ENCODE measurements at regions not wholly inside any gene's neighbourhood (a gene's known extent, or its start where the extent isn't known, plus 50 kb on each side); places are given as distances from the start of the nearest gene placed in this dataset.

DNA sequence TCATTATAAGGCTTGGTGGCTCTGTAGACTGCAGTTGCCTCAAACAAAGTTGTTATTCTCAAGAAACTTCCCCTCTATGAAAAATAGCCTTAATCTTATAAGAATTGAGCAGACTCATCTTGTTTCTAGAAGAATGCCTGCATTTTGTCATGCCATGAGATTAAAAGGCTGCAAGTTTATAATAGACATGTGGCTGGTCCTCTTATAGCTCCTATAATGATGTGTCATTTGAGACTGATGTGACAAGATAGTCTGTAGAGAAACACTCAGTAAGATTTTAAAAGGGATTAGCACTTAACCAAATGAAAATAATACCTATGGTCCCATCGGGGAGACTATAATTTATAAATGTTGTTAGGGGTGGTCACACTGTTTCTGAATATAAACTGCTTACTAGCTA, 312.5 kb downstream of the OXSM start:
- no peak for DNase-seq (ENCODE audit: extremely low read depth in 1 of 4, low spot score in 3 of 4)
- H3K4me1 ChIP-seq (replicated peaks in 1 of 2; ENCODE audit: control insufficient read depth in 2 of 2, insufficient read depth in 2 of 2, low read length in 2 of 2): no peaks in the 10 kb centered on the region
- TF ChIP-seq RFX7 (CRISPR knock-in tag; IDR thresholded peaks at IDR 0.05) (no peak), ZNF695 (CRISPR knock-in tag; IDR thresholded peaks at IDR 0.05) (no peak), ZNF445 (CRISPR knock-in tag; IDR thresholded peaks at IDR 0.05; ENCODE audit: low read depth) (no peak), GATA2 (CRISPR knock-in tag; IDR thresholded peaks at IDR 0.05) (no peak), ELK3 (CRISPR knock-in tag; IDR thresholded peaks at IDR 0.05) (no peak), MAFK (IDR thresholded peaks at IDR 0.05; ENCODE audit: low read length) (no peak), TOE1 (IDR thresholded peaks at IDR 0.05; ENCODE audit: borderline replicate concordance) (no peak), TOE1 (CRISPR knock-in tag; IDR thresholded peaks at IDR 0.05; ENCODE audit: borderline replicate concordance, low read depth) (no peak), BHLHE40 (IDR thresholded peaks at IDR 0.05; ENCODE audit: low read length) (no peak), PURB (CRISPR knock-in tag; IDR thresholded peaks at IDR 0.05; ENCODE audit: low read depth) (no peak), ZBTB12 (CRISPR knock-in tag; IDR thresholded peaks at IDR 0.05) (no peak), MXD1 (CRISPR knock-in tag; IDR thresholded peaks at IDR 0.05; ENCODE audit: borderline replicate concordance, poor library complexity, severe bottlenecking) (no peak), ZSCAN32 (CRISPR knock-in tag; IDR thresholded peaks at IDR 0.05) (no peak)
- TF ChIP-seq, protein P1, sequence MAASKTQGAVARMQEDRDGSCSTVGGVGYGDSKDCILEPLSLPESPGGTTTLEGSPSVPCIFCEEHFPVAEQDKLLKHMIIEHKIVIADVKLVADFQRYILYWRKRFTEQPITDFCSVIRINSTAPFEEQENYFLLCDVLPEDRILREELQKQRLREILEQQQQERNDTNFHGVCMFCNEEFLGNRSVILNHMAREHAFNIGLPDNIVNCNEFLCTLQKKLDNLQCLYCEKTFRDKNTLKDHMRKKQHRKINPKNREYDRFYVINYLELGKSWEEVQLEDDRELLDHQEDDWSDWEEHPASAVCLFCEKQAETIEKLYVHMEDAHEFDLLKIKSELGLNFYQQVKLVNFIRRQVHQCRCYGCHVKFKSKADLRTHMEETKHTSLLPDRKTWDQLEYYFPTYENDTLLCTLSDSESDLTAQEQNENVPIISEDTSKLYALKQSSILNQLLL (CRISPR knock-in tag; IDR thresholded peaks at IDR 0.05; ENCODE audit: borderline replicate concordance): no peak
- TF ChIP-seq, protein P2, sequence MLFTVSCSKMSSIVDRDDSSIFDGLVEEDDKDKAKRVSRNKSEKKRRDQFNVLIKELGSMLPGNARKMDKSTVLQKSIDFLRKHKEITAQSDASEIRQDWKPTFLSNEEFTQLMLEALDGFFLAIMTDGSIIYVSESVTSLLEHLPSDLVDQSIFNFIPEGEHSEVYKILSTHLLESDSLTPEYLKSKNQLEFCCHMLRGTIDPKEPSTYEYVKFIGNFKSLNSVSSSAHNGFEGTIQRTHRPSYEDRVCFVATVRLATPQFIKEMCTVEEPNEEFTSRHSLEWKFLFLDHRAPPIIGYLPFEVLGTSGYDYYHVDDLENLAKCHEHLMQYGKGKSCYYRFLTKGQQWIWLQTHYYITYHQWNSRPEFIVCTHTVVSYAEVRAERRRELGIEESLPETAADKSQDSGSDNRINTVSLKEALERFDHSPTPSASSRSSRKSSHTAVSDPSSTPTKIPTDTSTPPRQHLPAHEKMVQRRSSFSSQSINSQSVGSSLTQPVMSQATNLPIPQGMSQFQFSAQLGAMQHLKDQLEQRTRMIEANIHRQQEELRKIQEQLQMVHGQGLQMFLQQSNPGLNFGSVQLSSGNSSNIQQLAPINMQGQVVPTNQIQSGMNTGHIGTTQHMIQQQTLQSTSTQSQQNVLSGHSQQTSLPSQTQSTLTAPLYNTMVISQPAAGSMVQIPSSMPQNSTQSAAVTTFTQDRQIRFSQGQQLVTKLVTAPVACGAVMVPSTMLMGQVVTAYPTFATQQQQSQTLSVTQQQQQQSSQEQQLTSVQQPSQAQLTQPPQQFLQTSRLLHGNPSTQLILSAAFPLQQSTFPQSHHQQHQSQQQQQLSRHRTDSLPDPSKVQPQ (CRISPR knock-in tag; IDR thresholded peaks at IDR 0.05; ENCODE audit: borderline replicate concordance): no peak
- H3K9me3 ChIP-seq (replicated peaks; ENCODE audit: control insufficient read depth, insufficient read depth, low read depth, low read length): no peaks in the 10 kb centered on the region
- H3K27me3 ChIP-seq (ENCODE audit: control insufficient read depth in 2 of 2, insufficient read depth in 2 of 2, low read length in 2 of 2): no peaks in the 10 kb centered on the region
- H2AFZ ChIP-seq (ENCODE audit: low read depth, low read length): no peak overlapping the region
- ChIA-PET CTCF (ENCODE audit: low intra/inter-chr PET ratio) (no interaction called here), POLR2A (no interaction called here)
- 0% methylated on average over 1 of the region's 1 CpG for WGBS (ENCODE audit: insufficient coverage, low coverage, missing lambda C conversion rate)
- H3K9me1 ChIP-seq (ENCODE audit: control insufficient read depth, insufficient read depth, low read length): no peaks in the 10 kb centered on the region
- no peak overlapping the region for H3K4me3 ChIP-seq
- no peak overlapping the region for H3K27ac ChIP-seq (ENCODE audit: extremely low read depth, low read depth, low read length)
- no peak overlapping the region for H3K4me2 ChIP-seq (ENCODE audit: insufficient read depth, low read length)
- H3K79me2 ChIP-seq (ENCODE audit: control insufficient read depth, insufficient read depth, low read length): no peaks in the 10 kb centered on the region
- ATAC-seq: no peak
- no peaks in the 10 kb centered on the region for H3K36me3 ChIP-seq (ENCODE audit: control insufficient read depth, insufficient read depth, low read length)
- no peak overlapping the region for H3K9ac ChIP-seq (ENCODE audit: insufficient read depth in 1 of 2, low read depth in 2 of 2, low read length in 2 of 2)
- no peak for FAIRE-seq
- in situ Hi-C loops (cut with MboI): no loop called here
- no peaks in the 10 kb centered on the region for H4K20me1 ChIP-seq (replicated peaks; ENCODE audit: control insufficient read depth, insufficient read depth, low read length)
- intact Hi-C loops (cut with micrococcal nuclease): no loop called here
- BruUV-seq (replicated peaks): no TSS peak

All from K562 (cell line).